HepG2 (cell line): ENCODE measurements at regions not wholly inside any gene's neighbourhood (a gene's known extent, or its start where the extent isn't known, plus 50 kb on each side); places are given as distances from the start of the nearest gene placed in this dataset.

Experiments
- ATAC-seq: fragments of 200-7000 bp; cut with Tn5 transposase; 3 replicates; pipeline ENCODE4 v1.9.1; 2020; ENCODE audit warnings: mild to moderate bottlenecking, moderate library complexity
- BruUV-seq: library from RNA; stranded (reverse); fragments of 400-500 nt; replicated peaks from 2 replicates; lab custom pipeline; 2021; lab: Mats Ljungman, UMichigan
- CTCF ChIA-PET: fragments of 300-600 bp; formaldehyde crosslinking; extraction: SDS; loops from one replicate; lab custom pipeline; 2021; ENCODE audit warnings: low total read pairs, inconsistent platforms, low intra/inter-chr PET ratio; lab: Yijun Ruan, JAX
- POLR2A ChIA-PET: fragments of 350-600 bp; sonication (Branson Sonifier 250); formaldehyde crosslinking; loops from one replicate; lab custom pipeline; 2020; ENCODE audit warnings: antibody characterized with exemption, inconsistent platforms; lab: Yijun Ruan, JAX
- DNase-seq: peaks from one replicate; pipeline ENCODE4 v3.0.0-alpha.2; 2015; ENCODE audit warnings: low spot score
- FAIRE-seq: peaks from 3 replicates; lab custom pipeline; 2011; peaks lifted over from hg19 to GRCh38; lab: Jason Lieb, UNC
- H2AFZ ChIP-seq: one replicate; pipeline ENCODE4 v1.6.1; 2011; ENCODE audit warnings: low read length, inconsistent platforms
- H3K27ac ChIP-seq: fragments of 300-600 bp; 3 replicates; pipeline ENCODE4 v1.8.0; 2011; ENCODE audit warnings: mixed run types, mild to moderate bottlenecking, mixed read lengths, low read length, inconsistent platforms; ENCODE audit not compliant: insufficient read depth; ENCODE audit errors: extremely low read length
- H3K27me3 ChIP-seq, 2 experiments: fragments of 200-600 bp in 1 of 2; 2 replicates in 1 of 2; 3 replicates in 1 of 2; pipeline versions ENCODE4 v1.6.0 to v1.8.0; 2011; ENCODE audit warnings: low read length in 2 of 2, mild to moderate bottlenecking in 2 of 2, moderate library complexity in 2 of 2, inconsistent platforms in 1 of 2; ENCODE audit not compliant: insufficient read depth in 2 of 2, control insufficient read depth in 1 of 2
- H3K36me3 ChIP-seq, 2 experiments: fragments of 200-600 bp in 1 of 2; replicated peaks in 1 of 2; 2 replicates in 1 of 2; 3 replicates in 1 of 2; pipeline versions ENCODE4 v1.5.1 to v1.8.0; 2011; ENCODE audit warnings: low read length in 2 of 2, inconsistent platforms in 1 of 2; ENCODE audit not compliant: insufficient read depth in 2 of 2, control insufficient read depth in 1 of 2
- H3K4me1 ChIP-seq: 2 replicates; pipeline ENCODE4 v1.5.1; 2012; ENCODE audit warnings: low read length, inconsistent platforms; ENCODE audit not compliant: insufficient read depth
- H3K4me2 ChIP-seq: 2 replicates; pipeline ENCODE4 v1.6.0; 2011; ENCODE audit warnings: low read depth, low read length, inconsistent platforms
- H3K4me3 ChIP-seq, 3 experiments: fragments of 200-600 bp in 1 of 3; sonication (generic), shearing (Covaris generic) in 1 of 3; replicated peaks in 1 of 3; 2 replicates each; pipeline ENCODE4 v1.5.1; 2011 to 2016; ENCODE audit warnings: low read length in 3 of 3, inconsistent platforms in 2 of 3, low read depth in 2 of 3, mild to moderate bottlenecking in 2 of 3, control low read depth in 1 of 3, mixed read lengths in 1 of 3; ENCODE audit not compliant: insufficient read depth in 1 of 3
- H3K79me2 ChIP-seq: one replicate; pipeline ENCODE4 v1.6.1; 2011; ENCODE audit warnings: low read length, inconsistent platforms; ENCODE audit not compliant: insufficient read depth
- H3K9ac ChIP-seq: 2 replicates; pipeline ENCODE4 v1.6.0; 2011; ENCODE audit warnings: mild to moderate bottlenecking, low read depth, low read length, inconsistent platforms; ENCODE audit not compliant: insufficient read depth
- H3K9me3 ChIP-seq: 2 replicates; pipeline ENCODE4 v1.5.1; 2012; ENCODE audit warnings: mild to moderate bottlenecking, low read length
- H4K20me1 ChIP-seq: 2 replicates; pipeline ENCODE4 v1.6.0; 2011; ENCODE audit warnings: inconsistent platforms, mild to moderate bottlenecking, low read length, moderate library complexity; ENCODE audit not compliant: insufficient read depth
- GATA4 ChIP-seq: sonication (generic); IDR thresholded peaks from 2 replicates; pipeline ENCODE4 v1.6.1; 2016; ENCODE audit warnings: antibody characterized with exemption, low read depth, borderline replicate concordance
- HCFC1 ChIP-seq: fragments of 150-350 bp; IDR thresholded peaks from 2 replicates; pipeline ENCODE4 v1.6.1; 2014; ENCODE audit warnings: low read depth, low read length
- HOXD1 ChIP-seq: sonication (generic); formaldehyde crosslinking; IDR thresholded peaks from 2 replicates; pipeline ENCODE4 v1.5.0; 2020; ENCODE audit warnings: missing genetic modification reagents
- IRF1 ChIP-seq: sonication (generic); formaldehyde crosslinking; IDR thresholded peaks from 2 replicates; pipeline ENCODE4 v1.4.0; 2020; ENCODE audit warnings: low read depth, mild to moderate bottlenecking, missing genetic modification reagents
- JUN ChIP-seq: sonication (generic); formaldehyde crosslinking; IDR thresholded peaks from 2 replicates; pipeline ENCODE4 v1.4.0; 2020; ENCODE audit warnings: mild to moderate bottlenecking, missing genetic modification reagents
- MAZ ChIP-seq, 2 experiments: sonication (generic) in 1 of 2; formaldehyde crosslinking in 1 of 2; IDR thresholded peaks; 2 replicates each; pipeline versions ENCODE4 v1.5.0 to v1.6.1; 2012 to 2020; ENCODE audit warnings: low read depth in 2 of 2, mild to moderate bottlenecking in 2 of 2, borderline replicate concordance in 1 of 2, improper control_type of control experiment in 1 of 2, low read length in 1 of 2, missing genetic modification reagents in 1 of 2, moderate library complexity in 1 of 2
- RBM39 ChIP-seq: fragments of 200-400 bp; formaldehyde crosslinking; IDR thresholded peaks from one replicate; pipeline ENCODE4 v1.6.1; 2018; ENCODE audit warnings: antibody characterized with exemption, mild to moderate bottlenecking, low read depth, low read length; ENCODE audit not compliant: poor library complexity, severe bottlenecking
- RFX1 ChIP-seq: fragments of 450-650 bp; IDR thresholded peaks from 2 replicates; pipeline ENCODE4 v1.6.1; 2017
- ZBTB49 ChIP-seq: sonication (generic); formaldehyde crosslinking; IDR thresholded peaks from 2 replicates; pipeline ENCODE4 v1.4.0; 2020; ENCODE audit warnings: missing genetic modification reagents, borderline replicate concordance
- ZNF362 ChIP-seq: sonication (generic); formaldehyde crosslinking; IDR thresholded peaks from 2 replicates; pipeline ENCODE4 v1.4.0; 2020; ENCODE audit warnings: missing genetic modification reagents, mild to moderate bottlenecking, borderline replicate concordance
- ZNF530 ChIP-seq: sonication (generic); formaldehyde crosslinking; IDR thresholded peaks from 2 replicates; pipeline ENCODE4 v1.5.0; 2020; ENCODE audit warnings: low read depth, mild to moderate bottlenecking, missing genetic modification reagents
- ZNF614 ChIP-seq: IDR thresholded peaks from 2 replicates; pipeline ENCODE4 v1.6.1; 2018; ENCODE audit warnings: missing biosample characterization, missing genetic modification reagents, inconsistent platforms, borderline replicate concordance
- ZNF629 ChIP-seq: sonication (generic); formaldehyde crosslinking; conservative IDR thresholded peaks from 2 replicates; pipeline ENCODE4 v1.5.0; 2020; ENCODE audit warnings: missing genetic modification reagents
- ZNF746 ChIP-seq: sonication (generic); formaldehyde crosslinking; IDR thresholded peaks from 2 replicates; pipeline ENCODE4 v1.8.0; 2022; ENCODE audit warnings: mild to moderate bottlenecking, missing genetic modification reagents
- WGBS: methylation state at CpG from one replicate; pipeline ENCODE4 v1.1.6; 2017; ENCODE audit warnings: low lambda C conversion rate; 5-methylcytosine and 5-hydroxymethylcytosine counted together
- in situ Hi-C: cut with HindIII; loops from 2 replicates; pipeline ENCODE4 v1.10.0; 2017; ENCODE audit warnings: low pct_unique_long_range_greater_than_20kb; ENCODE audit not compliant: extremely low pct_ligation_motif_present
- intact Hi-C: fragments of 100-400 bp; cut with micrococcal nuclease; formaldehyde crosslinking; loops from one replicate; pipeline ENCODE4 v1.10.0; 2022; ENCODE audit not compliant: unreplicated experiment

GRCh38 chr7:101739775-101740398 is 77.5 kb upstream of the CUX1 start (continued):
- TF ChIP-seq ZNF362 (CRISPR knock-in tag) (no peak), ZNF629 (CRISPR knock-in tag) (no peak), ZNF614 (CRISPR knock-in tag) (no peak), RFX1 (no peak), JUN (no peak), ZNF746 (CRISPR knock-in tag) (no peak)
- TF ChIP-seq, all 625 proteins: peak for 20

DNA sequence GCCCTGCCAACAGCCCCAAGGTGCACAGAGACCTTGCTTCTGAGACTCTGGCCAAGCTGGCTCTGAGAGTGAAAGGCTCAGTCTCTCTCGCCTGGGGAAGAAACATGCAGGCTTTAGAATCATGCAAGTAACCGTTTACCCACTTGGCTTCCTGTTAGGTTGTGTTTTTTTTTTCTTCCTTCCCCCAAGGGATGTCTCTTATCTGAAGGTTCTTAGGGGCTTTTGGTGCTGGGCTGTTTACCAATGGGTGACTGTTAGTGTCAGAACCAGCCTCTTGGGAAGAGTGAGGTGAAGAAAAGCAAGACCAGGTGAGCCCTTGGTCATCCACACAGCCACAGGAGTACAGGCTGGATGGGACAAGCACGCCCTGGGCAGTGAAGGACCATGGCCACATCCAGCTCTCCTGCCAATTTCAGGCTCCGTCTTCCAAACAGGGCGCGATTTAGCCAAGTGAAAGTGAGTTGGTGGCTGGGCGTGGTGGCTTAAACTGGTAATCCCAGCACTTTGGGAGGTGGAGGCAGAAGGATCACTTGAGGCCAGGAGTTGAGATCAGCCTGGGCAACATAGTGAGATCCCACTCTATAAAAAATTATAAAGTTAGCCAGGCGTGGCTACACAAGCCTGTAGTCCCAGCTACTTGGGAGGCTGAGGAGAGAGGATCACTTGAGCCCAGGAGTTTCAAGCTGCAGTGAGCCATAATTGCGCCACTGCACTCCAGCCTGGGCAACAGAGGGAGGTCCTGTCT is 76.3 kb upstream of the CUX1 start:
- ATAC-seq, result no peak
- TF ChIP-seq IRF1, result no peak
- TF ChIP-seq ZNF530 (CRISPR knock-in tag), result no peak
- no peak for TF ChIP-seq ZBTB49
- TF ChIP-seq HCFC1, result no peak
- TF ChIP-seq HOXD1 (CRISPR knock-in tag), result no peak
- TF ChIP-seq RBM39, result no peak
- no peak for TF ChIP-seq GATA4
- TF ChIP-seq MAZ (IDR thresholded peaks at IDR 0.05; ENCODE audit: borderline replicate concordance, low read depth, low read length), result no peak
- no peak for TF ChIP-seq MAZ (CRISPR knock-in tag; IDR thresholded peaks at IDR 0.05; ENCODE audit: low read depth)
- BruUV-seq, result no TSS peak
- H3K36me3 ChIP-seq, result no peaks in the 10 kb centered on the region
- no peaks in the 10 kb centered on the region for H3K9me3 ChIP-seq
- no peak for FAIRE-seq
- intact Hi-C loops, result no loop called here
- H3K27me3 ChIP-seq, result peaks cover 5 to 21% of the 10 kb centered on the region in 2 experiments; a peak in 4 of 5 replicates
- in situ Hi-C loops, result loop anchor here (5.0 kb wide), 1 partner anchor 76 kb away; the partner anchor contains the start of gene CUX1
- no peak overlapping the region for H2AFZ ChIP-seq
- no peak overlapping the region for H3K4me3 ChIP-seq
- no peaks in the 10 kb centered on the region for H4K20me1 ChIP-seq
- H3K4me1 ChIP-seq, result peaks cover 19% of the 10 kb centered on the region
- H3K79me2 ChIP-seq, result no peaks in the 10 kb centered on the region
- no peak overlapping the region for H3K4me2 ChIP-seq
- no peak for DNase-seq
- CTCF ChIA-PET, result no interaction called here
- no peak overlapping the region for H3K27ac ChIP-seq
- POLR2A ChIA-PET, result no interaction called here
- WGBS, result 68% methylated on average over 8 of the region's 9 CpGs
- H3K9ac ChIP-seq, result no peak overlapping the region
